ENCODE measurements at regions not wholly inside any gene's neighbourhood (a gene's known extent, or its start where the extent isn't known, plus 50 kb on each side); places are given as distances from the start of the nearest gene placed in this dataset.

DNA sequence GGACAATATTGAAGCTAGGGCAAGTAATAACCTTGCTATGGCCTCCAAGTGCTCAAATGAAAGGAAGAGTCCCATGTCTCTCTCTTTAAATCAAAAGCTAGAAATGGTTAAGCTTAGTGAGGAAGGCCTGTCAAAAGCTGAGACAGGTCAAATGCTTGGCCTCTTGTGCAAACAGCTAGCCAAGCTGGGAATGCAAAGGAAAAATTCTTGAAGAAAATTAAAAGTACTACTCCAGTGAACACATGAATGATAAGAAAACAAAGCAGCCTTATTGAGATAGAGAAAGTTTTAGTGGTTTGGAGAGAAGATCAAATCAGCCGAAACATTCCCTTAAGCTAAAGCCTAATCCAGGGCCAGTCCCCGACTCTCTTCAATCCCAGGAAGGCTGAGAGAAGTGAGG, 84.1 kb upstream of the PLEKHA5 start:
- TF ChIP-seq, protein P1, sequence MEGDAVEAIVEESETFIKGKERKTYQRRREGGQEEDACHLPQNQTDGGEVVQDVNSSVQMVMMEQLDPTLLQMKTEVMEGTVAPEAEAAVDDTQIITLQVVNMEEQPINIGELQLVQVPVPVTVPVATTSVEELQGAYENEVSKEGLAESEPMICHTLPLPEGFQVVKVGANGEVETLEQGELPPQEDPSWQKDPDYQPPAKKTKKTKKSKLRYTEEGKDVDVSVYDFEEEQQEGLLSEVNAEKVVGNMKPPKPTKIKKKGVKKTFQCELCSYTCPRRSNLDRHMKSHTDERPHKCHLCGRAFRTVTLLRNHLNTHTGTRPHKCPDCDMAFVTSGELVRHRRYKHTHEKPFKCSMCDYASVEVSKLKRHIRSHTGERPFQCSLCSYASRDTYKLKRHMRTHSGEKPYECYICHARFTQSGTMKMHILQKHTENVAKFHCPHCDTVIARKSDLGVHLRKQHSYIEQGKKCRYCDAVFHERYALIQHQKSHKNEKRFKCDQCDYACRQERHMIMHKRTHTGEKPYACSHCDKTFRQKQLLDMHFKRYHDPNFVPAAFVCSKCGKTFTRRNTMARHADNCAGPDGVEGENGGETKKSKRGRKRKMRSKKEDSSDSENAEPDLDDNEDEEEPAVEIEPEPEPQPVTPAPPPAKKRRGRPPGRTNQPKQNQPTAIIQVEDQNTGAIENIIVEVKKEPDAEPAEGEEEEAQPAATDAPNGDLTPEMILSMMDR (IDR thresholded peaks at IDR 0.05), result no peak
- TF ChIP-seq POLR2A (IDR thresholded peaks at IDR 0.05), result no peak
